ENCODE measurements at regions not wholly inside any gene's neighbourhood (a gene's known extent, or its start where the extent isn't known, plus 50 kb on each side); places are given as distances from the start of the nearest gene placed in this dataset.
"Not testable (repeated sequence)": the region's sequence is repeated elsewhere in the genome, so short reads cannot be mapped to it uniquely, and the experiment has no call there.

DNA sequence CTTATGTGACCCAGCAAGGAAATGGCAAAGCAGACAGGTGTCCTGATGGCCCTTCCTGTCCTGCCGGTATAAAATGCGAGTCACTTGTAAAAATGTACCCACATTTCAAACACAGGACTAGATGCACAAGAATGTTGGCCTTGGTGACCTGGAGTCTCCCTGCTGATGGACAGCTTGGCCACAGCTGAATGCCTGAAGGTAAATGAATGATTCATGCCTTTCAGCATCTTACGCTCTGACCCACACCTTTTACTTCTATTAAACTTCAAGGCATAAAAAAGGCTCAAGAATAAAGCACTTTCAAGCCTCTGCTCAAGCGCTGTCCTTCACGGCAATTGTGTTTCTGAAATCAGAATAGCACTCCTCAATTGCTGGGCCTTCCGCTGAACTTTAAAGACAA, 228.0 kb upstream of the SLCO3A1 start:
- no peak for DNase-seq

DNA sequence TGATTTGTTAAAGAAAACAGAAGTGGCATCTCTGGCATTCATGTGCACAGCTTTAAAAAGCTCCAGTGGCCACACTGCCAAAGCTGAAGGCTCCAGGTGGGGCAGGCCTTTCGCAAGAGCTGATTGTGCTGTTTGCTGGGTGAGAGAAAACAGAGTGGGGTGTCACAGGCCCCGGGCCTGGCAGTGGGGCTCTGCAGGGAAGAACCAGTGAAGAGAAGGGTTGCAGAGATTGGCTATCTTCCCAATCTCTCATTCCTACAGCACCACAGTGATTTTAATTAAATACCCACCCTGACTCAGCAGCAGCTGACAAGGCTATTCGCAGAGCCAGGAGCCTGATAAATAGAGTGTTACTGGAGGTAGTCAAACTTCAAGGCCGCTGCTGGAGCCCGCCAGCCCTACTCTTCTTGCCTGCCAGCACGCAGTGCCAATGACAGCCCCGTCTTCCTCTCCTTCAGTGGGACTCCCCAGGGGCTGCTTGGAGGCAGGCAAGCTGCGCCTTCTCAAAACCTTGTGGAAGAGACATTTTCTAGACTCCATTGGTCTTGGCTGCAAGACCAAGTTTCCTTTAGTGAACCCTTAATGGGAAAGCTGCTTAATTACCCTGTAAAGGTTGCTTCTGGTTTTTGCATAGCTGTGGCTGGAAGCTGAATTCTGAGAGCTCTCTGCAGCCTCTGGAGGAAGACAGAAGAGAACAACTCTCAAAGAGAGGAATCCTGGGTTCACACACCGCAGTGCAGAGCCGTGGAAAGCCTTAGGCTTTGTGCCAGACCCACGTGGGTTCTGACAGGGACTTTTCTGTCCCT, 225.8 kb upstream of the SLCO3A1 start:
- DNase-seq, result no peak

DNA sequence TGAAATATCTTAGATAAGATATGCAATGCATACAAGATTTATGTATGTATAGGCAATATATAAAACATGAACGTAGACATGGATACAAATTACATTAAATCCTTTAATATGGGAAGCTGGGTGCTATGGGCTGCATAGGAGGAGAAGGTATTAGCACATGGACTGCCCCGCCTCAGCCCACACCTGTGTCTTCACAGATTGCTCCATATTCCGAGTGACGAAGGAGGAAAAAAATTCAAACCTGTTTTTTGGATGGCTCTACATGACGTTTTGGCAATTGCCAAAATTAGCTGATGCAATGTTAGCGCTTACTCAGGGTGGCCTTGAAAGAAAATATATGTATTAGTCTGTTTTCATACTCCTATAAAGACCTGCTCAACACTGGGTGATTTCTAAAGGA, 223.4 kb upstream of the SLCO3A1 start:
- DNase-seq, result no peak

DNA sequence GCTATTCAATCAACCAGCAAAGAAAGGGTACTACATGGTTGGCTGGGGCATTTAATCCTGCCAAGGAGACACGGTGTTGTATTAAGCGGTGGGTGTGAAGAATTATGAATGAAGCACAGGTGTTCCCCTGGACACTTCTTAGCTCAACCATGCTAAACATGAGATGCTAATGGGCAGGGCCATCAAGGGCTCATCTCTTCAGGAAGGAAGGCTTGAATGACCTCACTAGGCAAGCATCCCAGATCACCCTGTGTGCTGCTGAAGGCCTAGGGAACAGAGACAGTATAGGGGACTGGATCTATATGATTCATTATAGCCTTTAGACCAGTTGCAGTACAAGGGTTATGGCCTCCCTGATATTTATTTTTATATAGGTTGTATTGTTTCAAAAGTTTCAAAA, 221.3 kb upstream of the SLCO3A1 start:
- no peak for DNase-seq

DNA sequence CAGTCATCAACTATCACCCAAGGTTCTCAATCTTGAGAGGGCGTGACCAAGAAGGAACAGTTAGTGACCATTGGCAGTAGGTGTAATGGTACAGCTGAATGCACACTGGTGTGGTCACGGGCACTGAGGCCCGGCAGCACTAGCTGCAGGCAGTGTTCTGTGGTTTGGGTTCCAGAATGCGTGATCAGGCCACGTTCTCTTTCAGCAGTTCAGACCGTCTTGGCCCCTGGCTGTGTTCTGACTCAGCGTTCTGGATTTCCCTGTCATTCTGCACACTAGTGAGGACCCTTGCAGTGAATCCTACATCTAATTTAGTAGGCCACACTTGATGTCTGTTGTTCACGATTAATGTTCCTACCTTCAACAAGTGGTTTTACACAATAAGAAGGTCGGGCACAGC, 220.5 kb upstream of the SLCO3A1 start:
- DNase-seq, result no peak

DNA sequence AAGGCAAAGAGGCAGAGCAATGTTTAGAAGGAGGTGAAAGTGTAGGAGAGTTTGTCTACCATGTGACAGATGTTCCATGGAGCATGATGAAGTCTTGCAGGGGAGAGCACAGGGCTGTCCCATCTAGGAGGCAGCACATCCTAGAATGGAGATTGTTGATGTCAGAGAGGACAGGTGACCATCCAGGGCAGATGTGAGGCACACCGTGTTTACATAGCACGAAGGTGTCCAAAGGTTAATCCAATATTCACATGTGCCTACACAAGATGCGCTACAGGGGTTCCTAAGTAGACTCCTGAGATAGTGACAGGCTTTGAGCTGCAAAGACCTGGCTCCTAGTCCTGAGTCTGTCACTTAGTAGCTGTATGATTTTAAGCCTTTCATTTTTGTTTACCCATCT, 219.3 kb upstream of the SLCO3A1 start:
- DNase-seq, result no peak

DNA sequence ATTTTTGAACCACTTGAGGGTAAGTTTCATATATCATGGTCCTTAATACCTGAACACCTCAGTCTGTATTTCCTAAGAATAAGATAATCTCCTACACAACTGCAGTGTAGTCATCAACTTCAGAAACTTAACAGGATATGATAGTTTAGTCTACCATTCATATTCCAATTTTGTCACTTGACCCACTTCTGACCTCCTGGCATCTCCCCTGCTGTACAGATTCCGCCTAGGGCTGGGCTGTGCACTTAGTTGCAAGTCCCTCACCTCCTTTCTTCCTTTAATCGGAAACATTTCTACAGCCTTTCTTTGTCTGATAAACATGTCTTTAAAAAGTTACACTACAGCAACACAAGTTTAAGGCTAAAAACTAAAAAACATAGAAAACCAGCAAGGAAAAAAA, 218.4 kb upstream of the SLCO3A1 start:
- DNase-seq, result no peak

DNA sequence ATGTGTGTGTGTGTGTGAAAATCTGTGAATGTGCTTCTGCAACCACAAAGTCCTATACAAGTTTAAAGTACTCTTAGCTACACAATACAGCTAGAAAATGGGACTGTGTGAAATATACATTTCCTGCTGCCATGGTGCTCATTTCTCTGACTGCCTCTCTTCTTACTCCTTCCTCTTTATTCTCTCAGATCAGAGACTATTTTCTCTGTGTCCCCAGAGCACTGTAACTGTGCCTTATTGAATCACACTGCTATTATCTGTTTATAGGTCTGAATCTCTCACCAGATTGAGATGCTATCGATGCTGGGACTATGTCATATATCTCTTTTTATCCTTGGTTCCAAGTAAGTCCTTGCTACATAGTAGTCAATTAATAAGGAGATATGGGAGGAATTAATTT, 217.9 kb upstream of the SLCO3A1 start:
- DNase-seq, result no peak

DNA sequence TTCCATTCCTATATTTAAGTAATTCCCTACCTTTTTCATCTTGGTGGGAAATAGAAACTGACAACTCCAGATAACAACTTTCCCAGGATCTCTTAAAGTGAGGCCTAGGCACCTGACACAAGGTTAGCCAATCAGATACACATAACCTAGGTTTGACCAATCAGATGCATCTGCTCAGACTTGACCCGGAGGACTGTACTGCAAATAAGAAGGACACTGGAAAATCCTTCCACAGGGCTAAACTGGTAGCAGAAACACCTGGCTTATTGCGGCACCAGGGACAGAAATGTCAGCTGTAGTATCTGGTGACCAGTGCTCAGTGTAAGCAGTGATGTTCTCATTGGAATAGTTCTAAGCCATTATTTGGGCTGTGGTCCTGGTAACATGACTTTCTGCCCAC, 204.5 kb upstream of the SLCO3A1 start:
- DNase-seq, result no peak

DNA sequence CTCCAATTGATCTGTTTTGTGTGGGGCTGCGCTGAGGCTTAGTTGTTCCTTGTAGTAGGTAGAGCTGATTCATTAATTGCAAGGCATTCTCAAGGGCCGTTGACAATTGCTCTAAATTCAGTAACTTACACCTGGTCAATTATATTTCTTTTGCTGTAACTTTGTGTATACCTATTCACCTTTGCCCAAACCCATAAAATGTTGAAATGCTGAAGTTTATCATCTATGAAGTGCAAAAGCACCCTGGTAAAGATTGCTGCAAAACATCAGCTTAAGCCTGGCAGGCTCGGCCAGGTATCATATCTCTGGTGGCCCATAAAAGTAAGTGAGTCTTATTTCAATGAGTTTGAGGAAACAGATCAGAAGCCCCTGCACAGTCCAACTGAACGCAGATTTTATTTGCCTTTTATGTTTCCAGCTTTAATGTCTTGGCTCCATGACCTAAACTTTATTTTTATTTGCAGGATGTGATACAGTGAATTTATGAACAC, 203.6 kb upstream of the SLCO3A1 start:
- DNase-seq, result no peak

DNA sequence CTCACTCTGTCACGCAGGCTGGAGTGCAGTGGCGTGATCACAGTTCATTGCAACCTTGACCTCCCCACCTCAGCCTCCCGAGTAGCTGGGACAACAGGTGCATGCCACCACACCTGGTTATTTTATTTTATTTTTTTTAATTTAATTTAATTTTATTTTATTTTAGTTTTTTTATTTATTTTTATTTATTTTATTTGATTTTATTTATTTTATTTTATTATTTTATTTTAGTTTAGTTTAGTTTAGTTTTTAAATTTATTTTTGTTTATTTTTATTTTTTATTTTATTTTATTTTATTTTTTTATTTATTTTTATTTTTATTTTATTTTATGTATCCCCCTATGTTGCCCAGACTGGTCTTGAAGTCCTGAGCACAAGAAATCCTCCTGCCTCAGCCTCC, 202.3 kb upstream of the SLCO3A1 start:
- DNase-seq, result no peak

DNA sequence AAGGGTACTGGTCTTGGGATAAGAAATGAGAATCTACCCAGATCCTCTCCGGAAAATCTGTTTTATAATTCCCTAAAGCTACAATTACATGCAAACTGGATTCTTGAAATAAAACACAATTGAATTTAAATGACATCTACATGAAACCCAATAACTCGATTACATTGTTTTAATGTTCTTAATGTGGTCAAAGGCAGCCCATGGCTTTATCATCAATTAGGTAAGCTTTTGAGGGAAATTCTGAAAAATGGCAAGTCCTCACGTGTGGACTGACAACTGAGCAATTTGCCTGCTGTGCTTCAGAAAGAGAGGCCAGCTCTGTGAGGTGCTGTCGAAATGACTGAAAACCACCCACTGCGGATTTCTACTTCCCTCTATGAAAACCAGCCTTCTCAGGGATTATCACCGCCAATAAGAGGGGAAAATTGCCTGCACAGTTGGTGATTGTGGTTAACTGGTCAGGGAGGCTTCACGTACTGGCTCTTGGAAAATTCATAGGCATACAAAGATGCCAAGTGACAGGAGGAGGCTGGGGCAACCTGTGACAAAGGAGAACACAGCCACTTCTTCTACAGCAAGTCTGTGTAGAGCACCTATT, 200.8 kb upstream of the SLCO3A1 start:
- no peak for DNase-seq

DNA sequence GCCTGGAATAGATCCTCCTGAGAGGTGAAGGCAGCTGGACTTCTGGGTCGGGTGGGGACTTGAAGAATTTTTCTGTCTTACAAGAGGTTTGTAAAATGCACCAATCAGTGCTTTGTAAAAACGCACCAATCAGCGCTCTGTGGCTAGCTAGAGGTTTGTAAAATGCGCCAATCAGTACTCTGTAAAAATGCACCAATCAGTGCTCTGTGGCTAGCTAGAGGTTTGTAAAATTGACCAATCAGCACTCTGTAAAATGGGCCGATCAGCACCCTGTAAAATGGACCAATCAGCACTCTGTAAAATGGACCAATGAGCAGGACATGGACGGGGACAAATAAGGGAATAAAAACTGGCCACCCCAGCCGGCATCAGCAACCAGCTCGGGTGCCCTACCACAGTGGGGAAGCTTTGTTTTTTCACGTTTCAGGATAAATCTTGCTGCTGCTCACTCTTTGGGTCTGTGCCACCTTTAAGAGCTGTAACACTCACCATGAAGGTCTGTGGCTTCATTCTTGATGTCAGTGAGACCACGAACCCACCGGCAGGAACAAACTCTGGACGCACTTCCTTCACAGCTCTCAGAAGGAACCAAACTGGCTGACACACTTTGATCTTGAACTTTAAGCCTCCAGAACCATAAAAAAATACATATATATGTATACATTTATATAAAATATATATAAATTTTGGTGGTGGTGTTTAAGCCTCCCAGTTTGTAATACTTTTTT, 197.8 kb upstream of the SLCO3A1 start:
- DNase-seq, result not testable (repeated sequence)

DNA sequence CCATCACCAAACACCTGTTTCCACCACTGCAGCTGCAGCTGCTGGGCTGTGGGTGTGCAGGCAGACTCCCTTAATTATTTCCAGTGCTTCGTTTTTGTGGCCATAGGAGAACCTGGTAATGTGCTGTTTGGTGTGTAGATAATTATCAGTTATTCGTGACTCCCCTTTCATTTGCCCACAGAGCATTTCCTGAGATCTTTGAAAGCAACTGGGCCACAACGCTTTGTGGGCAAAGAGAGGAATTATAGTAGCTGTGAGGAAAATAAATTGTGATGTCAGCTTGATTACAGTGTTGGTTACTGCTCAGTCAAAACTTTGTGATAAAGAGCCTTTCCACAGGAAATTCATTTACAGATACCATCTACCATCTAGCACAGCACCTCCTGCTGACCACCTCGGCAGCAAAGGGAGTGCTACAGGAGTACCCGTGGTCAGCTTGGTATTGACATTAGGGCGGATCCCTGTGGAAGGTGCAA, 193.3 kb upstream of the SLCO3A1 start:
- no peak for DNase-seq

DNA sequence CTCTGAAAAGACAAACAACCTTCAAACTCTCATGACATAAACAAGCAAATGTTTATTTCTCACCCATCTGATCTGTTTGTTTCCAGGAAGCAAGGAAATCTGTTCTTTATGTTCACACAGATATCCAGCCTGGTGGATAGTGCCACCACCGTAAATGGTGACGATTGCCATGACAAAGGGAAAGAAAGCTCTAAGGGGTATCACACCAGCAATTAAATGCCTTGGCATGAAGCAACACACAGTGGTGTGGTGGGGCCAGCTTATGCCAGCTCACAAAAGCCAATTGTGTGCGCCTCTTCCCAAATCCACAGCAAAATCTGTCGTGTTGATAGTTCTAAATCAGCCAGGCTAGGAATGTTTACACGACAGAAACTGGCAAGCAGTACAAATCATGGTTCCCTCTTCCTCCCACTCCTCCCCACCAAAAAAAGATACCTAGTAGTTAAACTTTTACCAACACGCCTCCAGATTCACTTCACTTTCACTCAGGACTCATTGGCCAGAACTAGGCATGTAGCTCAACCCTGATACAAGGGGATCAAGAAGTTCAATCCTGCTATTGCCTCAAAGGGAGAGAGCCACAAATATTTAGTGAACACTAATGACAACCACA, 189.2 kb upstream of the SLCO3A1 start:
- no peak for DNase-seq

DNA sequence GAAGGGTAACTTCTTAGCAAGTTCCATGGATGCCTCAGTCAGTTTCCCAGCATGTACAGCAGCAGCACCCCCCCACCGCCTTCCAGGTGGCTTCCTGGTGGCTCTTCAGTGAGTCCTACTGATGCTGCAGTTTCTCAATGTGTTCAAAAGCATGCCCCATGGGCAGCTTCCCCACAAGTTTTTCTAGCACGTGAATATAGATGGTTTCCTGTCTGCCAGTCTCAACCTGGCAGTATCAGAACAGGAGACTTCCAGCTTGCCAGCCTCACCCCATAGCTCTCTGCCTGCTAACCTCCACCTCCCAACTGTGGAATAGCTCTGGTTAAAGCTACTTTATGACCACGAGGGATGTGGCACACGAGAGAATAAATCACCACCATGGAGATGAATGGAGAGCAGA, 188.3 kb upstream of the SLCO3A1 start:
- no peak for DNase-seq

DNA sequence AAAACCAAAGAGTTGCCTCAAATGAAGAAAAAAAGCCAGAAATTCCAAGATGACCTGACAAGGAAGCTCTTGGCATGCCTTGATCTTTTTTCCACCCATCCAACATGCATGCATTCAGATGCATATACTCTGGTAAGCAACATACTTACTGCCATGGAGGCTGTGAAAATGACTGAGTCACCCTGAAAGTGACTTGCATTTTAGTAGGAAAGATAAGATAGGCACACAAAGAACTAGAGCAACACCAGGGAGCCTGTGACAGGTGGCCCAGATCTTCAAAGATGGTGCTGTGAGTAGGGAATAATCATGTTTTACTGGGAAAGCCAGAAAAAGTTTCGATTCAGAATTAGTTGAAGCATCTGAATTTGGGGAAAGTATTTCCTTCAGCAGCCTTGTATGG, 185.1 kb upstream of the SLCO3A1 start:
- no peak for DNase-seq

DNA sequence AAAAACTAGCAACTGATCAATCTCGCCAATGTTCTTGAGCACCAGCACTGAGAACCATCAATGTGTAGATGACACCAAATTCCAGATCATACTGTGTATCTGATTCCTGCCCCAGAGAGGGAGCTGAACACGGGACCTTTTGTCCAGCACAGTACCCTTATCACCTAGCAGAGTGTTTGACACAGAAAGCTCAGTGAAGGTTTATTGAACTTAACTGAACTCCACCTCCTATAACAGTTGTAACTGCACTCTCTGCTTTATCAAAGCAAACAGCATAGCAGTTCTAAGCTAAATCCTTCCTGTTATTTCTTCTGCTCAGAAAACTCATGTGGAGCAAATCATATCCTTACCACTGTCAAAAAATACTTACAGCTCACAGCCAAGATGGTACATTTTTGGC, 183.4 kb upstream of the SLCO3A1 start:
- no peak for DNase-seq

DNA sequence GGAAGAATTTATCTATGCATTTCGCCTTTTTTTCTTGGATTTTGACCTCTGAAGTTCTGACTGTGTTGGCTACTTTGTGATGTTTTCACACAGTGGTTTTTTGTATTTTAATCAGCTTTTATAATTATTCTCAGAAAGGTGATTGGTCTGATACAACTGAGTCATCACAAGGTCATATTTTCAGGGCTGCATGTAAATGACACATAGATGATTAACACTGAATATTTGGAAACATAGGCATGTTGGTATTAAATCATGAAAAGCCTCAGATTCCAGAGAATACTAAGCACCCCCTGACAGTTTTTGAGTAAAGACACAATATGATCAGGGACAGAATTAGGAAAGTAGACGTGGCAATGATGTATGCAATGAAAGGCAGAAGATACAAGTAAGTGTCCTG, 175.5 kb upstream of the SLCO3A1 start:
- DNase-seq, result no peak

DNA sequence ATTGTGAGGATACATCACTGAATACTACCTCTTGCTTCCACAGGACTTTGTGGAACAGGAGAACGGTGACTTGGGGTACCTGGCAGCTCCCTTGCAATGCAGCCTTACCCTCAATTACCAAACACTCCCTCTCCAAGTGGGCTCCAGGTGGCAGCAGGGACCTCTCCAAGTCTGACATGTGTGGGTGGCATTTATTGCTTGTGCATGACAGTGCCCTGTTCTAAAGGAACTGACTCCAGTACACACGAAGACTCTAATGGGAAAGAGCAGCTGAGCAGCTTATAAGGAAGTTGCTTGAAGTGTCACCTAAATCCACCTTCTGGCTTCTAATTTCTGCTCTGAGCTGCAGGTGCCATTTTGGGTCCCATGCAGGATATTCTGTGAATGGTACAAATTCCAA, 174.1 kb upstream of the SLCO3A1 start:
- no peak for DNase-seq

DNA sequence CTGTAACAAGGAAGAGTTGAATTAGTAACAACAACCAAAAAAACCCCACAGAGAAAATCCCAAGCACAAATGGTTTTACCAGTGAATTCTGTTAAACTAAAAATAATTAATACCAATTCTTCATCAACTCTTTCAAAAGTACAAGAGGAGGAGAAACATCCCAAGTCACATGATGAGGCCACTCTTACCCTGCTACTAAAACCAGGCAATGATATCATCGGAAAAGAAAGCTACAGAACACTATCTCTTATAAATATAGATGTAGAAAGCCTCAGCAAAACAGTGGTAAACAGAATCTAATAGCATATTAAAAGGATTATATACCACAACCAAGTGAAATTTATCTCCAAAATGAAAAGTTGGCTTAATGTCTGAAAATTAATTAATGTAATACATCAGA, 168.1 kb upstream of the SLCO3A1 start:
- no peak for DNase-seq

DNA sequence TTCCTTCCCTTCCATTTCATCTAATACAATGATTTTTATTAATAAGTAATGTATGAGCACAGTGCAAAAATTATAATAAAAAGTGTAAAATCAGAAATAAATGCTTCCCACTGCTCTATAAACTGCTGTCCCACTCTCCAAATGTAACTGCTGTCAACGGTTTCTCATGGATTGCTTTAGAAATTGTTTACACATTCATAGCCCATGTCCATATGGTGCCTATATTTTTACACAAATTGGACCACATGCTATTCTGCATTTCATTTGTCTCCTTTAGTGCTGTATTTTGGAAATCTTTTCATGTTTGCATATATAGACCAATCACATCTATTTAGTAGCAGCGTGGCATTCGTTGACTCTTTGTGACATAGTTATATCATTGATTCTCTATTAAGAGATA, 164.7 kb upstream of the SLCO3A1 start:
- no peak for DNase-seq

DNA sequence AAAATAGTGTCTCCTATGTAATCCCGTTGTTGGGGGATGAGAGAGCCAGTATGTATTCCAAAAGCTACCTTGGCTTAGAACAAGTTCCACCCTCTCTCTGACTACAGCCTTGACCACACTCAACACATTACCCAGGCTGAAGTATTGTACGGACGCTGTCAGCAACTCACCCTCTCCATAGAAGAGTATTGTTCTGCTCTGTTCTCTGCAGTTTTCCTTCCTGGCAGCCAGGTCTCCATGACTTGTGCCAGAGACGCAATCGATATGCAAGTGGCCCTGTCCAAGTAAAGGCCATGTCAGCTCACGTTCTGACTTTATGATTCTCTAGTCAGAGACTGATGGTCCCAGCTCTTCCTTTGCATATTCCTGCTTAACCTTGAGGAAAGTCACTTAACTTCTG, 164.1 kb upstream of the SLCO3A1 start:
- no peak for DNase-seq

DNA sequence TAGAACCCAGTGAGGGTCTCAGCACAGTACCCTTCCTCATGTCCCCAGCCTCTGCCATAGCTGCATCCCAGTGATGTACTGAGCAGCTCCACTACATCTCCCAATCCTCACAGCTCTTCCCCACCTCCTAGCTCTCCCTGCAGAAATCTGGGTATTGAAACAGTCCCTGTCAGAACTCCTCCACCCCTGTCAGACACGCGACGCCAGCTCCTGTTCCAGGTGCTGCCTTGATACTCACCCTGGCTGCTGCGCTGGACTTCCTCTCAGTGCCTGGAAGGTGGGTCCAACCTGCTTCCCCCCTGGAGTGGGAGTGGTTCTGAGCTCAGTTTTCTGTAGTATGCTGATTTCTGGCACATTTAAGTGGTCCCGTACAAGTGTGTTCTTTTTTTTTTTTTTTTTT, 160.9 kb upstream of the SLCO3A1 start:
- DNase-seq, result no peak

Measured in stimulated activated CD4-positive, alpha-beta T cell treated with anti-CD3 and anti-CD28 coated beads, Interleukin-4, amount 100 ng/mL, for 24 hours (primary cell).